ENCODE measurements at regions not wholly inside any gene's neighbourhood (a gene's known extent, or its start where the extent isn't known, plus 50 kb on each side); places are given as distances from the start of the nearest gene placed in this dataset.

DNA sequence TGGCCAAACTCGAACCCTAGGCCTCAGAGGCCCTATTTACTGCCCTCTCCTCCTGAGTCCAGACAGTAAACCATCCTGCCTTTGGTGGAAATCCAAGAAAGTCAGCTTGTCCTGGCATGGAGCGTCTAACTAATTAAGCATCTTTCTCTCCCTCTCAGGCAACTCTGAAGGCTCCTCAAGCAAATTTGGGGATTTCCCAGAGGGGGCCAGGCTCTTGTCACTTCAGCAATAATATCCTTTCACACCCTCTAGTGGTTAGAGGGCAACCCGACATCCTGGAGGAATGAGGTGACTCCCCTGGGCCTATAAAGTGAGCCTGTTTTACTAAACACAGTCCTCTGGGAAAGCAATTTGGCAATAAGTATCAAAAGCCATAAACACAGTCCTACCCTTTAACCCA lies 60.4 kb downstream of the NOG start:
- no peak overlapping the region for H3K4me3 ChIP-seq (ENCODE audit: insufficient read depth, low read depth, low read length)
- in situ Hi-C loops (cut with MboI; ENCODE audit: low sequenced_read_pairs) (no loop called here), intact Hi-C loops (cut with micrococcal nuclease) (no loop called here), dilution Hi-C loops (cut with HindIII; ENCODE audit: low sequenced_read_pairs, unreplicated experiment) (no loop called here)
- TF ChIP-seq CHD1 (IDR thresholded peaks at IDR 0.05; ENCODE audit: low read depth, low read length) (no peak), BHLHE40 (IDR thresholded peaks at IDR 0.05; ENCODE audit: low read depth, low read length) (no peak), RFX5 (IDR thresholded peaks at IDR 0.05; ENCODE audit: low read depth, low read length) (no peak), MXI1 (IDR thresholded peaks at IDR 0.05; ENCODE audit: borderline replicate concordance, low read depth, low read length) (no peak), RAD21 (IDR thresholded peaks at IDR 0.05; ENCODE audit: low read length) (peak; percentile 59), RCOR1 (IDR thresholded peaks at IDR 0.05; ENCODE audit: insufficient replicate concordance, low read length) (no peak), SMC3 (IDR thresholded peaks at IDR 0.05; ENCODE audit: low read depth, low read length) (peak; percentile 60)
- TF ChIP-seq, protein P1, sequence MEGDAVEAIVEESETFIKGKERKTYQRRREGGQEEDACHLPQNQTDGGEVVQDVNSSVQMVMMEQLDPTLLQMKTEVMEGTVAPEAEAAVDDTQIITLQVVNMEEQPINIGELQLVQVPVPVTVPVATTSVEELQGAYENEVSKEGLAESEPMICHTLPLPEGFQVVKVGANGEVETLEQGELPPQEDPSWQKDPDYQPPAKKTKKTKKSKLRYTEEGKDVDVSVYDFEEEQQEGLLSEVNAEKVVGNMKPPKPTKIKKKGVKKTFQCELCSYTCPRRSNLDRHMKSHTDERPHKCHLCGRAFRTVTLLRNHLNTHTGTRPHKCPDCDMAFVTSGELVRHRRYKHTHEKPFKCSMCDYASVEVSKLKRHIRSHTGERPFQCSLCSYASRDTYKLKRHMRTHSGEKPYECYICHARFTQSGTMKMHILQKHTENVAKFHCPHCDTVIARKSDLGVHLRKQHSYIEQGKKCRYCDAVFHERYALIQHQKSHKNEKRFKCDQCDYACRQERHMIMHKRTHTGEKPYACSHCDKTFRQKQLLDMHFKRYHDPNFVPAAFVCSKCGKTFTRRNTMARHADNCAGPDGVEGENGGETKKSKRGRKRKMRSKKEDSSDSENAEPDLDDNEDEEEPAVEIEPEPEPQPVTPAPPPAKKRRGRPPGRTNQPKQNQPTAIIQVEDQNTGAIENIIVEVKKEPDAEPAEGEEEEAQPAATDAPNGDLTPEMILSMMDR (conservative IDR thresholded peaks at IDR 0.05; ENCODE audit: low read depth, low read length): peak; percentile 52
- DNase-seq: peak; percentile 52
- ChIA-PET CTCF (interaction anchor here (0.8 to 1.3 kb wide), 3 partner anchors 9 to 55 kb away, joined by 3 to 7 read pairs (median 3); no protein-coding TSS in a partner anchor), POLR2A (ENCODE audit: unreplicated experiment) (no interaction called here)
- H2BK5ac ChIP-seq (ENCODE audit: low read depth, low read length, poor library complexity, severe bottlenecking): no peak overlapping the region
- ATAC-seq (ENCODE audit: low read depth): peak; percentile 65
- no peak overlapping the region for H2BK120ac ChIP-seq (ENCODE audit: low read depth, low read length)
- no peak overlapping the region for H4K8ac ChIP-seq (ENCODE audit: low read depth in 2 of 2, low read length in 2 of 2)
- H3K14ac ChIP-seq (replicated peaks; ENCODE audit: low read depth, low read length): no peak overlapping the region
- no peak overlapping the region for H2AK9ac ChIP-seq (replicated peaks; ENCODE audit: low read depth, low read length, poor library complexity)
- no peak overlapping the region for H3K27ac ChIP-seq (ENCODE audit: insufficient read depth, low read length)
- H3K9me1 ChIP-seq (ENCODE audit: insufficient read depth, low read length): no peaks in the 10 kb centered on the region
- H3K9ac ChIP-seq (ENCODE audit: low read depth, low read length): no peak overlapping the region
- H4K20me1 ChIP-seq (ENCODE audit: insufficient read depth, low read length): no peaks in the 10 kb centered on the region
- peaks cover 4% of the 10 kb centered on the region for H3K9me3 ChIP-seq (ENCODE audit: control insufficient read depth, insufficient read depth, low read length)
- no peaks in the 10 kb centered on the region for H3K79me1 ChIP-seq (ENCODE audit: low read depth in 1 of 2, low read length in 2 of 2)
- no peak overlapping the region for H3K4me2 ChIP-seq (ENCODE audit: low read depth, low read length)
- H3K36me3 ChIP-seq (ENCODE audit: control insufficient read depth, insufficient read depth, low read length): no peaks in the 10 kb centered on the region
- no peak overlapping the region for H3K4ac ChIP-seq (ENCODE audit: low read depth, low read length)
- no peak overlapping the region for H4K5ac ChIP-seq (ENCODE audit: low read depth, low read length)
- no peak overlapping the region for H2AFZ ChIP-seq (replicated peaks; ENCODE audit: low read length, poor library complexity)
- no peak overlapping the region for H2BK20ac ChIP-seq (ENCODE audit: low read depth, low read length)
- H3K4me1 ChIP-seq (ENCODE audit: control insufficient read depth, insufficient read depth, low read length): no peaks in the 10 kb centered on the region
- no peak overlapping the region for H3K23ac ChIP-seq (ENCODE audit: low read depth, low read length)
- no peak overlapping the region for H2AK5ac ChIP-seq (ENCODE audit: low read depth, low read length)
- H4K91ac ChIP-seq (ENCODE audit: insufficient read depth, low read depth, low read length): no peak overlapping the region
- BruUV-seq (replicated peaks): no TSS peak
- peaks cover 5% of the 10 kb centered on the region for H3K27me3 ChIP-seq (ENCODE audit: control insufficient read depth, insufficient read depth, low read length)
- no peak overlapping the region for H2BK15ac ChIP-seq (ENCODE audit: low read depth, low read length)
- 25% methylated on average over 1 of the region's 3 CpGs; no CpG with 5 or more reads in 1 of the 2 experiments for WGBS, 2 experiments (ENCODE audit: extremely low coverage in 2 of 2, insufficient read length in 1 of 2)
- H3K18ac ChIP-seq (ENCODE audit: low read depth, low read length): no peak overlapping the region
- no peak overlapping the region for H3K56ac ChIP-seq (ENCODE audit: extremely low read depth, insufficient read depth, low read length)

All from IMR-90 (cell line).